Fibroblast of the aortic adventitia (primary cell): ENCODE measurements at regions not wholly inside any gene's neighbourhood (a gene's known extent, or its start where the extent isn't known, plus 50 kb on each side); places are given as distances from the start of the nearest gene placed in this dataset.

ENCODE experiments used
- DNase-seq: peaks from one replicate; pipeline ENCODE4 v3.0.0-alpha.2; 2010; ENCODE audit warnings: low read depth
- H3K4me3 ChIP-seq: 2 replicates; pipeline ENCODE4 v1.5.1; 2011; ENCODE audit warnings: low read depth, mild to moderate bottlenecking, control low read depth, low read length, moderate library complexity
- CTCF ChIP-seq: IDR thresholded peaks from 2 replicates; pipeline ENCODE4 v1.5.1; 2011; ENCODE audit warnings: mild to moderate bottlenecking, low read length, control low read depth, inconsistent platforms; ENCODE audit not compliant: insufficient read depth

GRCh38 chr6:1250489-1251197, 61.3 kb upstream of the FOXQ1 start:
- no peak for TF ChIP-seq CTCF
- no peak for DNase-seq
- H3K4me3 ChIP-seq: no peak overlapping the region

DNA sequence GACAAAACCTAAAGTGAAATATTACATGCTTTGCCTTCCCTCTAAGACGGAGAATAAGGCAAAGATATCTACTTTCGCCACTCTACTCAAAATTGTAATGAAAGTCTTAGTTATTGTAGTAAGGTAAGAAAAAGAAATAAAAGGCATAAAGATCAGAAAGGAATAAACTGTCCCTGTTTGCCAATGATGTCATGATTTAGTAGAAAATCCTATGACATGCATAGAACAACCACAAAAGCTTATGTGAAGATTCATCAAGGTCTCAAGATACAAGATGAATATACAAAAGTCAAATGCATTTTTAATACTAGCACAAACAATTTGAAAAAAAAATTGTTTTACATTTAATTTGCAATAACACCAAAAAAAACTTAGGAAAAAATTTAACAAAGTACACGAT, 64.0 kb upstream of the FOXQ1 start:
- TF ChIP-seq CTCF: no peak

GRCh38 chr6:1247056-1247455, 64.8 kb upstream of the FOXQ1 start:
- no peak for DNase-seq
- no peak overlapping the region for H3K4me3 ChIP-seq
- TF ChIP-seq CTCF: no peak

More for the DNA sequence above, 64.0 kb upstream of the FOXQ1 start:
- DNase-seq: no peak
- no peak overlapping the region for H3K4me3 ChIP-seq

GRCh38 chr6:1244941-1245340, 67.0 kb upstream of the FOXQ1 start:
- H3K4me3 ChIP-seq: no peak overlapping the region
- TF ChIP-seq CTCF: no peak
- DNase-seq: no peak

DNA sequence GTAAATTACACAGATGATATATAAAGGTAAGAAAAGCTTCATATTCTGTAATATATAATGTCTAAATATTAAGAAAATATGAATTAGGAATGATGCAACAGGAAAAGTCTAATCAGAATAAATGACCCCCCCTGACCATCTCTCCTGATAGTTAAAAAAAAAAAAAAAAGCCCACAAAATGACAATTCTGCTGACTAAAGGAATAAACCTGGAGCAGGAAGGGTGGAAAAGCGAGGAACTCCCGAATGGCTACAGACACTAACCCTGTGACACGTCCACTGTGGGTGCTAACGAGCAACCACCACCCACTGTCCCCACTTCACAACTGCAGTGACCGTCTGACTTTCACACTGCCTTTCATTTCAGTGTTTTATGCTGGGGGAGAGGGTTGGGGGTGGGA, 67.6 kb upstream of the FOXQ1 start:
- no peak overlapping the region for H3K4me3 ChIP-seq
- no peak for TF ChIP-seq CTCF
- DNase-seq: no peak

GRCh38 chr6:1242446-1242845, 69.5 kb upstream of the FOXQ1 start:
- DNase-seq: no peak
- no peak overlapping the region for H3K4me3 ChIP-seq
- no peak for TF ChIP-seq CTCF

GRCh38 chr6:1242021-1242420, 69.9 kb upstream of the FOXQ1 start:
- no peak for TF ChIP-seq CTCF
- H3K4me3 ChIP-seq: no peak overlapping the region
- DNase-seq: no peak
